ENCODE measurements at regions not wholly inside any gene's neighbourhood (a gene's known extent, or its start where the extent isn't known, plus 50 kb on each side); places are given as distances from the start of the nearest gene placed in this dataset.
"Not testable (repeated sequence)": the region's sequence is repeated elsewhere in the genome, so short reads cannot be mapped to it uniquely, and the experiment has no call there.

DNA sequence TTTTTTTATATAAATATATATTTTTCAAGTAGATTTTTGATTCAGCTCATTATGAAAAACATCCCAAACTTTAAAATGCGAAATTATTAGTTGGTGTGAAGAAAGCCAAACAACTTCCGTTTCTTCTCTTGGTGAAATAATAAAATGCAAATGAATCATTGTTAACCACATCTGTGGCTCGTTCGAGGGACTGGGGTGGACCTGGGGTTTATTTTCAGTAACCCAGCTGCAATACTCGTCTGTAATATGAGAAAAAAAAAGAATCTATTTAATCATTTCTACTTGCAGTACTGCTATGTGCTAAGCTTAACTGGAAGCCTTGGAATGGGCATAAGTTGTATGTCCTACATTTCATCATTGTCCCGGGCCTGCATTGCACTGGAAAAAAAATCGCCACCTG is 158.1 kb downstream of the CDRT15L2 start:
- not testable (repeated sequence) for H3K9me3 ChIP-seq (ENCODE audit: control insufficient read depth, low read length); H3K27ac ChIP-seq (ENCODE audit: low read depth, low read length, severe bottlenecking); H3K4me3 ChIP-seq (ENCODE audit: extremely low read depth, insufficient read depth, low read length, poor library complexity, severe bottlenecking); H3K4me1 ChIP-seq (ENCODE audit: control insufficient read depth, insufficient read depth, low read length, poor library complexity, severe bottlenecking); H3K36me3 ChIP-seq (ENCODE audit: control insufficient read depth, insufficient read depth, low read length)
- WGBS, 2 experiments (ENCODE audit: insufficient coverage in 2 of 2): 76 to 89% methylated on average over 2 of the region's 7 CpGs

DNA sequence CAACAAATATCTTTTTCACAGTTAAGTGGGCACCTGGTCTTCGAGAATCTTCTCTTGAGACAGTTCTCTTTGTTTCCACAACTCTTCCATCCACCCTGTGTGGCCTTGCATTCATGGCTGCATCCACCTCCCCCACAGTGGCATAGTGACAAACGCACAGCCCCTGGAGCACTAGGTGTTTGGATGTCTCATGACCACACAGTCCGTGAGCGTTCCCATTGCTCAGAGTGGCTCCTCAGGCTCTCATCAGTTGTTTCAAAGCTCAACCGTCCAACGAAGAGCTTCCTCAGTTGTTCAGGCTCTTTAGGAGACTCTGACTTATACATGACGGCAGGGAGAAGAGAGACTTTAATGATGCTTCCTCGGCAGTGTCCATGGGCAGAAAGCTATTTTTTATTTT is 191.6 kb downstream of the CDRT15L2 start:
- Histone ChIP-seq H3K27ac (ENCODE audit: low read depth, low read length, severe bottlenecking) (no peak overlapping the region), H3K4me3 (ENCODE audit: extremely low read depth, insufficient read depth, low read length, poor library complexity, severe bottlenecking) (no peak overlapping the region), H3K4me1 (ENCODE audit: control insufficient read depth, insufficient read depth, low read length, poor library complexity, severe bottlenecking) (no peaks in the 10 kb centered on the region), H3K9me3 (ENCODE audit: control insufficient read depth, low read length) (no peaks in the 10 kb centered on the region), H3K36me3 (ENCODE audit: control insufficient read depth, insufficient read depth, low read length) (no peaks in the 10 kb centered on the region)
- 90 to 94% methylated on average over 7 of the region's 8 CpGs for WGBS, 2 experiments (ENCODE audit: insufficient coverage in 2 of 2)

DNA sequence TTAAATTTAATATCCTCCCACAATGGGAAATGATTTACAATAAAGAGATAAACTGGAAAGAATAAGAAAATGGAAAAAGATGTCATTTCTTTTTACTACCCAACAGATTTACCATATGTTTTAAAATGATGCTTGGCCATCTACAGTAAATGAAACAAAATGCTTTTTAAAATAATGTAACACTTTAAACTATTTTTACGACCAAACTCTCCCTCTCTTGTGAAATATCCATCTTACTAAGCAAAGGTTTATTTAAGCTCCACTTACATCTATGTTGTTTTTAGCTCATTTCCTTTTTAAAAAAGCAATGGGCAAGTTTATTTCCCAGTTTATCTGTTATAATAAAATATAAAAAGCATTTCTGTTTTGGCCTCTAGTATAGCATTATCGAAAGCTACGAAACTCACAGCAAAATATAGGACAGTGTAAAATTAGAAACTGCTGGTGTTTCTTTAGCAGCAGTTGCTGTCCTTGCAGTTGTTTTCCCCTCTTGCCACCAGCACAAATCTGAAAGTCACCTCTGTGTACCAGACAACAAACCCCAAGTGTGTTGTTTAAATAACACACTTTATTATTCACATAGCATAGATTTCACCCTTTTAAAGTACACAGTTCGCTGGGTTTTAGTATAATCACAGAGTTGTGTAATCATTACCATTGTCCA is 195.1 kb downstream of the CDRT15L2 start:
- Histone ChIP-seq H3K4me1 (ENCODE audit: control insufficient read depth, insufficient read depth, low read length, poor library complexity, severe bottlenecking) (no peaks in the 10 kb centered on the region), H3K4me3 (ENCODE audit: extremely low read depth, insufficient read depth, low read length, poor library complexity, severe bottlenecking) (no peak overlapping the region), H3K9me3 (ENCODE audit: control insufficient read depth, low read length) (no peaks in the 10 kb centered on the region), H3K27ac (ENCODE audit: low read depth, low read length, severe bottlenecking) (no peak overlapping the region), H3K36me3 (ENCODE audit: control insufficient read depth, insufficient read depth, low read length) (no peaks in the 10 kb centered on the region)
- WGBS, 2 experiments (ENCODE audit: insufficient coverage in 2 of 2): 83 to 100% methylated on average over 1 of the region's 4 CpGs

DNA sequence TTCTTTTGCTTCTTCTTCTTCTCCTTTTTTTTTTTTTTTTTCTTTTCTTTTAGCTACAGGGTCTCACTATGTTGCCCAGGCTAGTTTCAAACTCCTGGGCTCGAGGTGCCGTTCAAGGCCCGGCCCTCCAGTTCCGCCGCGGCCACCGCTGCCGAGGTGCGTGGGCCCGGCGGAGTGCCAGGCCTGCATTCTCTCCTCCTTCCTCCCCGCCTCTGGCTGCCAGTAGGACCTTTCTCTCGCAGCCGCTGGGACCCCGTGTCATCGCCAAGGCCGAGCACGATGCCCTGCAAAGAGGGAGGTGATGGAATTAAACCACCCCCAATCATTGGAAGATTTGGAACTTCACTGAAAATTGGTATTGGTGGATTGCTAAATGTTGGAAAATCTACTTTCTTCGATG is 195.8 kb downstream of the CDRT15L2 start:
- Histone ChIP-seq H3K4me1 (ENCODE audit: control insufficient read depth, insufficient read depth, low read length, poor library complexity, severe bottlenecking) (no peaks in the 10 kb centered on the region), H3K27ac (ENCODE audit: low read depth, low read length, severe bottlenecking) (no peak overlapping the region), H3K4me3 (ENCODE audit: extremely low read depth, insufficient read depth, low read length, poor library complexity, severe bottlenecking) (no peak overlapping the region), H3K36me3 (ENCODE audit: control insufficient read depth, insufficient read depth, low read length) (no peaks in the 10 kb centered on the region), H3K9me3 (ENCODE audit: control insufficient read depth, low read length) (no peaks in the 10 kb centered on the region)
- 93 to 94% methylated on average over 12 to 15 of the region's 19 CpGs for WGBS, 2 experiments (ENCODE audit: insufficient coverage in 2 of 2)

DNA sequence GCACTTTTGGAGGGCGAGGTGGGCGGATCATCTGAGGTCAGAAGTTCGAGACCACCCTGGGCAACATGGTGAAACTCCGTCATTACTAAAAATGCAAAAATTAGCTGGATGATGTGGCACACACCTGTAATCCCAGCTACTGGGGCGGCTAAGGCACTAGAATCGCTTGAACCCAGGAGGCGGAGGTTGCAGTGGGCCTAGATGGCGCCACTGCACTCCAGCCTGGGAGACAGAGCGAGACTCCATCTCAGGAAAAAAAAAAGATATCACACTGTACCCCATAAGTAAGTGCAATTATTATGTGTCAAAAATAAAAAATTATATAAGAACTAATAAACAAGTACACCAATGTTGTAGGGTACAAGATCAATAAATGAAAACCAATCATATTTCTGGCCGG is 200.0 kb downstream of the CDRT15L2 start:
- no peak overlapping the region for H3K27ac ChIP-seq (ENCODE audit: low read depth, low read length, severe bottlenecking)
- H3K4me3 ChIP-seq (ENCODE audit: extremely low read depth, insufficient read depth, low read length, poor library complexity, severe bottlenecking): no peak overlapping the region
- no peaks in the 10 kb centered on the region for H3K4me1 ChIP-seq (ENCODE audit: control insufficient read depth, insufficient read depth, low read length, poor library complexity, severe bottlenecking)
- WGBS, 2 experiments (ENCODE audit: insufficient coverage in 2 of 2): 87 to 95% methylated on average over 7 to 8 of the region's 10 CpGs
- no peaks in the 10 kb centered on the region for H3K9me3 ChIP-seq (ENCODE audit: control insufficient read depth, low read length)
- H3K36me3 ChIP-seq (ENCODE audit: control insufficient read depth, insufficient read depth, low read length): no peaks in the 10 kb centered on the region

DNA sequence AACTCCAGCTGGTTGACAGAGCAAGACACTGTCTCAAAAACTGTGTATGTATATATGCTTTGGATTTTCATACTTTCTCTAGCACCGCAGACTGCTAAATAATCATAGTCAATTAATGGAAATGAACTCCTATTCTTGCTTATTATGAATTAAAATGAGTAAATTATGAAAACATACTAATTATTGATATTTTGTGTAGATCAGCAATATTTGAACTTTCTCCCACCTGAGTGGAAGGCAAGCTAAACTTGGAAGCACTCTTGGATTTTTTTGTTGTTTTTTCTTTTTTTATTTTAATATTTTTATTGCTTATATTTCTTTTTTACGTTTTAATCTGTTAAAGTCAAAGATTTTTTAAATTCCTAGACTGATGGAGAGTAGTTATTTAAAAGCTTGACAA is 201.7 kb downstream of the CDRT15L2 start:
- Histone ChIP-seq H3K4me3 (ENCODE audit: extremely low read depth, insufficient read depth, low read length, poor library complexity, severe bottlenecking) (no peak overlapping the region), H3K4me1 (ENCODE audit: control insufficient read depth, insufficient read depth, low read length, poor library complexity, severe bottlenecking) (no peaks in the 10 kb centered on the region), H3K36me3 (ENCODE audit: control insufficient read depth, insufficient read depth, low read length) (no peaks in the 10 kb centered on the region), H3K9me3 (ENCODE audit: control insufficient read depth, low read length) (no peaks in the 10 kb centered on the region), H3K27ac (ENCODE audit: low read depth, low read length, severe bottlenecking) (no peak overlapping the region)
- WGBS, 2 experiments (ENCODE audit: insufficient coverage in 2 of 2): no CpG with 5 or more reads among the region's 2 CpGs

DNA sequence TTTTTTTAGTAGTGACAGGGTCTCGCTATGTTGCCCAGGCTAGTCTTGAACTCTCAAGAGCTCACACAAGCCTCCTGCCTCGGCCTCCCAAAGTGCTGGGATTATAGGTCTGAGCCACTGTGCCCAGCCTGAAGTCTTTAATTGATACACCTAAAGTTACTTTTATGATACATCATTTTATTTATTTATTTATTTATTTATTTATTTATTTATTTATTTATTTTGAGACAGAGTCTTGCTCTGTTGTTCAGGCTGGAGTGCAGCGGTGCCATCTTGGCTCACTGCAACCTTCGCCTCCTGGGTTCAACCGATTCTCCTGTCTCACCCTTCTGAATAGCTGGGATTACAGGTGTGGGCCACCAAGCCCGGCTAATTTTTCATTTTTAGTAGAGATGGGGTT is 202.3 kb downstream of the CDRT15L2 start:
- not testable (repeated sequence) for H3K4me1 ChIP-seq (ENCODE audit: control insufficient read depth, insufficient read depth, low read length, poor library complexity, severe bottlenecking); H3K9me3 ChIP-seq (ENCODE audit: control insufficient read depth, low read length); H3K4me3 ChIP-seq (ENCODE audit: extremely low read depth, insufficient read depth, low read length, poor library complexity, severe bottlenecking)

DNA sequence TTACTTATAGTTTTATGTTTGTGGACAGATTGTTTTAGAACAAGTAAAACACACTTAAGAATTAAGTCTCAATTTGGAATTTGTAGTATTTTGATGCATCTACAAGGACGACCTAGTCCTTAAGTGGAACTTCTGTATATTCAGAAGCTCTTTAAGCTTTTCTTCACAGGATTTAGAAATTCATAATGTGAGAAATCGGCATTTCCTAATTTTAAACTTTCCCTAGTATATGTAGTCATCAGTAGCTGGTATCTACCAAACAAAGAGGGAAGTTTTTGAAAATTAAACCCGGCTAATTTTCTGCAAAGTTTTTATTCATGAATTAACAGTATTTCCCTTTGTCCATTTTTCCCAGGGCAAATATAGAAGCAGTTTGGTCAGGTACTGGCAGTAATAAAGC is 203.6 kb downstream of the CDRT15L2 start:
- Histone ChIP-seq H3K36me3 (ENCODE audit: control insufficient read depth, insufficient read depth, low read length) (no peaks in the 10 kb centered on the region), H3K27ac (ENCODE audit: low read depth, low read length, severe bottlenecking) (no peak overlapping the region), H3K9me3 (ENCODE audit: control insufficient read depth, low read length) (no peaks in the 10 kb centered on the region), H3K4me3 (ENCODE audit: extremely low read depth, insufficient read depth, low read length, poor library complexity, severe bottlenecking) (no peak overlapping the region), H3K4me1 (ENCODE audit: control insufficient read depth, insufficient read depth, low read length, poor library complexity, severe bottlenecking) (no peaks in the 10 kb centered on the region)
- WGBS, 2 experiments (ENCODE audit: insufficient coverage in 2 of 2): no CpG with 5 or more reads among the region's 3 CpGs

More for the DNA sequence above, 202.3 kb downstream of the CDRT15L2 start:
- 98 to 100% methylated on average over 2 to 5 of the region's 6 CpGs for WGBS, 2 experiments (ENCODE audit: insufficient coverage in 2 of 2)
- not testable (repeated sequence) for H3K27ac ChIP-seq (ENCODE audit: low read depth, low read length, severe bottlenecking); H3K36me3 ChIP-seq (ENCODE audit: control insufficient read depth, insufficient read depth, low read length)

DNA sequence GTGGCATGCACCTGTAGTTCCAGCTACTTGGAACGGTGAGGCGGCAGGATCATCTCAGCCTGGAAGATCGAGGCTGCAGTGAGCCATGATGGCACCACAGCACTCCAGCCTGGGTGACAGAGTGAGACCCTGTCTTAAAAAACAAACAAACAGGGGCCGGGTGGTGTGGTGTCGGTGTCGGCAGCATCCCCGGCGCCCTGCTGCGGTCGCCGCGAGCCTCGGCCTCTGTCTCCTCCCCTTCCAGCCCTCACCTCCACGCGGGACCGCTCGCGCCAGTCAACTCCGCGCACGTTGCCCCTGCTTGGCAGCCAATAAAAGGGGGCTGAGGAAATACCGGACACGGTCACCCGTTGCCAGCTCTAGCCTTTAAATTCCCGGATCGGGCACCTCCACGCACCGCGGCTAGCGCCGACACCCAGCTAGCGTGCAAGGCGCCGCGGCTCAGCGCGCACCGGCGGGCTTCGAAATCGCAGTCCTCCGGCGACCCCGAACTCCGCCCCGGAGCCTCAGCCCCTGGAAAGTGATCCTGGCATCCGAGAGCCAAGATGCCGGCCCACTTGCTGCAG is 204.7 kb downstream of the CDRT15L2 start:
- no peak overlapping the region for H3K27ac ChIP-seq (ENCODE audit: low read depth, low read length, severe bottlenecking)
- H3K4me1 ChIP-seq (ENCODE audit: control insufficient read depth, insufficient read depth, low read length, poor library complexity, severe bottlenecking): no peaks in the 10 kb centered on the region
- no peaks in the 10 kb centered on the region for H3K36me3 ChIP-seq (ENCODE audit: control insufficient read depth, insufficient read depth, low read length)
- no peak overlapping the region for H3K4me3 ChIP-seq (ENCODE audit: extremely low read depth, insufficient read depth, low read length, poor library complexity, severe bottlenecking)
- no peaks in the 10 kb centered on the region for H3K9me3 ChIP-seq (ENCODE audit: control insufficient read depth, low read length)
- WGBS, 2 experiments (ENCODE audit: insufficient coverage in 2 of 2): 96 to 97% methylated on average over 41 to 46 of the region's 48 CpGs

DNA sequence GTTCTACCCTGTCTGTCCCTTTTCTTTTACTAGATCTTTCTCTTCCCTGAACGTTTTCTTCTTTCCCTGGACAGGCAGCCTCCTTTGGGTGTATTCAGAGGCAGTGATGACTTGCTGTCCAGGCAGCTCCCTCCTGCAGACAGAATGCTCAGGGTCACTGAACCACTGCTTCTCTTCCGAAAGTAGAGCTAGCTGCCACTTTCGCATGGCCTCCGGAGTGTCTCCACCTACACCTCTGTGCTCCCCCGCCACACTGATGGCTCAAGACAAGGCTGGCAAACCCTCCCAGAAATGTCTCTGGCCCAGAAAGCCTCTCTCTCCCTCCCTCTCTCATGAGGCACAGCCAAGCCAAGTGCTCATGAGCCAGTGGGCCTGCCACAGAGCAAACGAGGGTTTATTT is 207.8 kb downstream of the CDRT15L2 start:
- Histone ChIP-seq H3K36me3 (ENCODE audit: control insufficient read depth, insufficient read depth, low read length) (no peaks in the 10 kb centered on the region), H3K4me3 (ENCODE audit: extremely low read depth, insufficient read depth, low read length, poor library complexity, severe bottlenecking) (no peak overlapping the region), H3K27ac (ENCODE audit: low read depth, low read length, severe bottlenecking) (no peak overlapping the region), H3K9me3 (ENCODE audit: control insufficient read depth, low read length) (no peaks in the 10 kb centered on the region), H3K4me1 (ENCODE audit: control insufficient read depth, insufficient read depth, low read length, poor library complexity, severe bottlenecking) (no peaks in the 10 kb centered on the region)
- WGBS, 2 experiments (ENCODE audit: insufficient coverage in 2 of 2): 78 to 80% methylated on average over 5 of the region's 6 CpGs

DNA sequence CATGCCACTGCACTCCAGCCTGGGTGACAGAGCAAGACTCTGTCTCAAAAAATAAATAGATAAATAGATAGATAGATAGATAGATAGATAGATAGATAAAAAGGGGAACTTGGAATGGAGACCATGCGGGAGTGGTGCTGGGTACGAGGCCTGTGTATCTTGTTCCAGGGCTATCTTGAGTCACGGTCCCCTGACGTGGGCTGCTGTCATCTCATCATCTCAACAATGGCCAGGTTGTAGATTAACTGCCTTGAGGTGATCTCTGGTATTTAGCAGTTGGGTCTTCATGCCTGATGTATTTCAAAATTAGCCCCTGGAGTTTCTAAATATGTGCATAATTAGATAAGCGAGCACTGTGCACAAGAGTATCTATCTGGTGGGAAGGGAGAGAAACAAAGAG is 212.1 kb downstream of the CDRT15L2 start:
- H3K4me3 ChIP-seq (ENCODE audit: extremely low read depth, insufficient read depth, low read length, poor library complexity, severe bottlenecking): no peak overlapping the region
- 94% methylated on average over 3 to 5 of the region's 5 CpGs for WGBS, 2 experiments (ENCODE audit: insufficient coverage in 2 of 2)
- no peaks in the 10 kb centered on the region for H3K9me3 ChIP-seq (ENCODE audit: control insufficient read depth, low read length)
- no peaks in the 10 kb centered on the region for H3K36me3 ChIP-seq (ENCODE audit: control insufficient read depth, insufficient read depth, low read length)
- H3K4me1 ChIP-seq (ENCODE audit: control insufficient read depth, insufficient read depth, low read length, poor library complexity, severe bottlenecking): no peaks in the 10 kb centered on the region
- no peak overlapping the region for H3K27ac ChIP-seq (ENCODE audit: low read depth, low read length, severe bottlenecking)

Data from mesodermal cell (in vitro differentiated cells).